ENCODE measurements at regions not wholly inside any gene's neighbourhood (a gene's known extent, or its start where the extent isn't known, plus 50 kb on each side); places are given as distances from the start of the nearest gene placed in this dataset.

- TF ChIP-seq CTCF (IDR thresholded peaks at IDR 0.05; ENCODE audit: control extremely low read depth, extremely low read depth) = no peak
- Histone ChIP-seq H3K36me3 (ENCODE audit: control insufficient read depth in 4 of 4, insufficient read depth in 4 of 4, low read length in 4 of 4) (no peaks in the 10 kb centered on the region), H3K4me1 (ENCODE audit: control insufficient read depth in 5 of 5, insufficient read depth in 5 of 5, low read length in 5 of 5) (no peaks in the 10 kb centered on the region), H3K9me3 (ENCODE audit: control insufficient read depth in 4 of 4, insufficient read depth in 3 of 4, low read length in 3 of 4) (no peaks in the 10 kb centered on the region), H3K27ac (ENCODE audit: low read depth in 1 of 2, low read length in 1 of 2) (no peak overlapping the region), H3K9ac (ENCODE audit: insufficient read depth in 1 of 2, low read length in 2 of 2) (no peak overlapping the region), H3K4me3 (no peak overlapping the region), H3K27me3 (ENCODE audit: control insufficient read depth in 3 of 3, insufficient read depth in 3 of 3, low read length in 2 of 3) (no peaks in the 10 kb centered on the region)
- DNase-seq (no peak), ATAC-seq (ENCODE audit: insufficient read depth, low FRiP score) (no peak)
- 87 to 92% methylated on average over 1 of the region's 1 CpG for WGBS, 2 donors
Observed at GRCh38 chr1:173383351-173383750, 93.8 kb upstream of the PRDX6 start.

GRCh38 chr1:173388352-173388751 is 88.8 kb upstream of the PRDX6 start:
- DNase-seq (no peak), ATAC-seq (ENCODE audit: insufficient read depth, low FRiP score) (no peak)
- no peak overlapping the region for H3K27ac ChIP-seq (ENCODE audit: low read depth in 1 of 2, low read length in 1 of 2)

GRCh38 chr1:173392895-173393658 is 84.1 kb upstream of the PRDX6 start:
- peak in 2 of 3 donors; percentile 9 to 43 for DNase-seq
- no peaks in the 10 kb centered on the region for H3K36me3 ChIP-seq (ENCODE audit: control insufficient read depth in 4 of 4, insufficient read depth in 4 of 4, low read length in 4 of 4)
- 78 to 83% methylated on average over 8 of the region's 8 CpGs for WGBS, 2 donors
- peak overlapping the region in 1 of 2 donors; percentile 24 for H3K27ac ChIP-seq (ENCODE audit: low read depth in 1 of 2, low read length in 1 of 2)
- peaks cover 0 to 8% (median 0%) of the 10 kb centered on the region in 5 donors for H3K4me1 ChIP-seq (ENCODE audit: control insufficient read depth in 5 of 5, insufficient read depth in 5 of 5, low read length in 5 of 5)
- ATAC-seq (ENCODE audit: insufficient read depth, low FRiP score) = no peak
- no peak overlapping the region for H3K4me3 ChIP-seq
- H3K9ac ChIP-seq (ENCODE audit: insufficient read depth in 1 of 2, low read length in 2 of 2) = no peak overlapping the region
- no peaks in the 10 kb centered on the region for H3K27me3 ChIP-seq (ENCODE audit: control insufficient read depth in 3 of 3, insufficient read depth in 3 of 3, low read length in 2 of 3)
- H3K9me3 ChIP-seq (ENCODE audit: control insufficient read depth in 4 of 4, insufficient read depth in 3 of 4, low read length in 3 of 4) = no peaks in the 10 kb centered on the region
- TF ChIP-seq CTCF (IDR thresholded peaks at IDR 0.05; ENCODE audit: control extremely low read depth, extremely low read depth) = no peak

More at GRCh38 chr1:173388352-173388751, 88.8 kb upstream of the PRDX6 start:
- no peak for TF ChIP-seq CTCF (IDR thresholded peaks at IDR 0.05; ENCODE audit: control extremely low read depth, extremely low read depth)
- 84 to 88% methylated on average over 1 of the region's 1 CpG for WGBS, 2 donors
- Histone ChIP-seq H3K27me3 (ENCODE audit: control insufficient read depth in 3 of 3, insufficient read depth in 3 of 3, low read length in 2 of 3) (no peaks in the 10 kb centered on the region), H3K9ac (ENCODE audit: insufficient read depth in 1 of 2, low read length in 2 of 2) (no peak overlapping the region), H3K4me3 (no peak overlapping the region), H3K4me1 (ENCODE audit: control insufficient read depth in 5 of 5, insufficient read depth in 5 of 5, low read length in 5 of 5) (peaks cover 0 to 7% (median 0%) of the 10 kb centered on the region in 5 donors), H3K9me3 (ENCODE audit: control insufficient read depth in 4 of 4, insufficient read depth in 3 of 4, low read length in 3 of 4) (no peaks in the 10 kb centered on the region), H3K36me3 (ENCODE audit: control insufficient read depth in 4 of 4, insufficient read depth in 4 of 4, low read length in 4 of 4) (no peaks in the 10 kb centered on the region)

All from lung (tissue), 11 donors.